ENCODE measurements at regions not wholly inside any gene's neighbourhood (a gene's known extent, or its start where the extent isn't known, plus 50 kb on each side); places are given as distances from the start of the nearest gene placed in this dataset.
"Not testable (repeated sequence)": the region's sequence is repeated elsewhere in the genome, so short reads cannot be mapped to it uniquely, and the experiment has no call there.

DNA sequence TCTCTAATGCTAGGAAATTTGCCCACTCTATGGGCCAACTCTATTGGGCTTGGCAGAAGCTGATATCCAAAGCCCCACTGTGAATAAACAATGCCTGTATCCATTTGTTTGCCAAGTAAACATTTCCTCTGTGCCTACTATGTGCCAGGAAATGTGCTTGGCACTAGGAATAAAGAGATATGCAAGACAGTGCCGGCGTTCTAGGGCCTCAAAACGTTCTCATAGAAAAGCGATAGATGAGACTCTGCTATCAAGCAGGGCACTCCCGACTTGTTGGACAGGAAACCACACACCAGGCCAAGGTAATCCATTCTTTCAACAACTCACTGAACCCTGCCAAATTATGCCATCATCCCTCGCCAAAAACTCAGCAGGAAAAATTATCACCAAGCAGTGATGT, 196.7 kb downstream of the IPMK start:
- in situ Hi-C loops (cut with HindIII; ENCODE audit: low sequenced_read_pairs), result no loop called here

GRCh38 chr10:58068809-58069208, 198.9 kb downstream of the IPMK start:
- in situ Hi-C loops (cut with HindIII; ENCODE audit: low sequenced_read_pairs), result no loop called here

- in situ Hi-C loops (cut with HindIII; ENCODE audit: low sequenced_read_pairs), result no loop called here
Observed at GRCh38 chr10:58066979-58067378, 200.7 kb downstream of the IPMK start.

GRCh38 chr10:58066126-58066525, 201.6 kb downstream of the IPMK start:
- in situ Hi-C loops (cut with HindIII; ENCODE audit: low sequenced_read_pairs), result no loop called here

- in situ Hi-C loops (cut with HindIII; ENCODE audit: low sequenced_read_pairs), result no loop called here
Observed at GRCh38 chr10:58065529-58065815, 202.2 kb downstream of the IPMK start.

GRCh38 chr10:58064714-58065528, 202.8 kb downstream of the IPMK start:
- in situ Hi-C loops (cut with HindIII; ENCODE audit: low sequenced_read_pairs), result no loop called here

DNA sequence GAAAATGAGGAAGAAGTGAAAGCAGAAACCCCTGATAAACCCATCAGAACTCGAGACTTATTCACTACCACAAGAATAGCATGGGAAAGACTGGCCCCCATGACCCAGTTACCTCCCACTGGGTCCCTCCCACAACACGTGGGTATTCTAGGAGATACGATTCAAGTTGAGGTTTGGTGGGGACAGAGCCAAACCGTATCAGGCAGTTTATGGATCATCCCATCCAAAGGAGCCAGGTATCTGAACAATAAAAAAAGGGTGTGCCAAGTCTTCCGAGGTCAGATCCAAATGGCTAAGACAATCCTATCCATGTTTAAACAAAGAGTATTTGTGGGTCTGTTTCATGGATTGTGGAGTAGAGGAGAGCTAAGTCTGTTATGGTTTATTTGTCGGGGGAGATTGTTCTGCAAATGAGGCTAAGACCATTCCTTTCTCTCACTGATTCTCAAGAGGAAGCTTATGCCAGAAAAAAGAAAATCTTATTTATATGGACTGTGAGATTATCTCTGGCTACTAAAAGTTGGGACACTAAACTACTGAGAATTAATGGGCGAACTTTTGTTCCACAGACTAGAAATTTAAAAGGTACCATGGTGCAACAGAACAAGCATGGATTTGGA, 203.7 kb downstream of the IPMK start:
- in situ Hi-C loops (cut with HindIII; ENCODE audit: low sequenced_read_pairs), result no loop called here

- in situ Hi-C loops (cut with HindIII; ENCODE audit: low sequenced_read_pairs), result not testable (repeated sequence)
Observed at GRCh38 chr10:58058683-58059082, 209.0 kb downstream of the IPMK start.

DNA sequence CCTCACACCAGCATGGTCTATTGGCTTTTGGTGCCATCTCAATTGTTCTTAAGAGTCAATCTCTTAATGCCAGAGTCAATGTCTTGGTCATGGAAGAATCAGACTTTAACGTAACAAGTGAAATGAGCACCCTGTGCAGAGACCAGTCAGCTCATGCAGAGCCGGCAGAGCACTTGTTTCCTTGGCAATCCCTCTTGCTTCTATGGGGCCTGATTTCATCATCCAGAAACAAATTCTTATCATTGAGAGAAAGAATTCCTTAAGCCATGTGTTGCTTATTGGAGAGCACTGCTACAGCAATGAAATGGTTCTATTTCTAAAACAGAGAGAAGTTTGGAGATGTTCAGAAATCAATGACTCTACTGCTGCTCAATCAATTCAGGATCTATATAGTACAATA, 212.8 kb downstream of the IPMK start:
- in situ Hi-C loops (cut with HindIII; ENCODE audit: low sequenced_read_pairs), result no loop called here

- in situ Hi-C loops (cut with HindIII; ENCODE audit: low sequenced_read_pairs), result no loop called here
Observed at GRCh38 chr10:58052772-58053171, 214.9 kb downstream of the IPMK start.

- in situ Hi-C loops (cut with HindIII; ENCODE audit: low sequenced_read_pairs), result no loop called here
Observed at GRCh38 chr10:58050575-58050974, 217.1 kb downstream of the IPMK start.

GRCh38 chr10:58048936-58049335, 218.8 kb downstream of the IPMK start:
- in situ Hi-C loops (cut with HindIII; ENCODE audit: low sequenced_read_pairs), result no loop called here

GRCh38 chr10:58044072-58044471, 223.6 kb downstream of the IPMK start:
- in situ Hi-C loops (cut with HindIII; ENCODE audit: low sequenced_read_pairs), result no loop called here

GRCh38 chr10:58041901-58042300, 225.8 kb downstream of the IPMK start:
- in situ Hi-C loops (cut with HindIII; ENCODE audit: low sequenced_read_pairs), result no loop called here

DNA sequence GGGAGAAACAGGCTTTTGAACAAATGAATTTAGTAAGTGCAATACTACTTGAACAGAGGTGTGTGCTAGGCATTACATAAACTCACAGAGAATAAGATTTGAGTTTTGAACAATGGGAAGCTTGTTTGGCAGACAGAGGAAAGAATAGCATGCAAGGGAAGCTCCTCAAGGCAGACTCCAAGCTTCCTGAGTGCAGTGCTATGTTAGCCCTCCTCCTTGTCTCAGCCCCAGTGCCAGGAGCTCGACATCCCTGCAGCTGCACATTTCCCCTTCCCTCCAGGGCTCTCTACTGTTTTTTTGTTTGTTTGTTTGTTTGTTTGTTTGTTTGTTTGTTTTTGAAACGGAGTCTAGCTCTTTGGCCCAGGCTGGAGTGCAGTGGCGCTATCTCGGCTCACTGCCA, 237.5 kb downstream of the IPMK start:
- in situ Hi-C loops (cut with HindIII; ENCODE audit: low sequenced_read_pairs), result no loop called here

GRCh38 chr10:58028597-58029366, 238.9 kb downstream of the IPMK start:
- in situ Hi-C loops (cut with HindIII; ENCODE audit: low sequenced_read_pairs), result no loop called here

DNA sequence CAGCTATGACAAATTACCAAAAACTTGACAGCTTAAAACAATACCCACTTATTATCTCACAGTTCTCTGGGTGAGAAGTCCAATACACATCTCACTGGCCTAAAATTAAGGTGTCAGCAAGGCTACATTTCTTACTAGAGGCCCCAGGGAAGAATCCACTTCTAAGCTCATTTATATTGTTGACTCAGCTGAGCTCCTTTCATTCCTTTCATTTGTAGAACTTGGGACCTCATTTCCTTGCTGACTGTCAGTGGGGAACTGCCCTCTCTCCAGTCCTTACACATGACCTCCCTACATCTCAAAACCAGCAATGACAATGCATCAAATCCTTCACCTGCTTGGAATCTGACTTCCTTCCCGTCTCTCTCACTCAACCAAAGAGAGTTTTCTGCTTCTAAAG, 240.3 kb downstream of the IPMK start:
- in situ Hi-C loops (cut with HindIII; ENCODE audit: low sequenced_read_pairs), result no loop called here

GRCh38 chr10:58026036-58026435, 241.7 kb downstream of the IPMK start:
- in situ Hi-C loops (cut with HindIII; ENCODE audit: low sequenced_read_pairs), result no loop called here

DNA sequence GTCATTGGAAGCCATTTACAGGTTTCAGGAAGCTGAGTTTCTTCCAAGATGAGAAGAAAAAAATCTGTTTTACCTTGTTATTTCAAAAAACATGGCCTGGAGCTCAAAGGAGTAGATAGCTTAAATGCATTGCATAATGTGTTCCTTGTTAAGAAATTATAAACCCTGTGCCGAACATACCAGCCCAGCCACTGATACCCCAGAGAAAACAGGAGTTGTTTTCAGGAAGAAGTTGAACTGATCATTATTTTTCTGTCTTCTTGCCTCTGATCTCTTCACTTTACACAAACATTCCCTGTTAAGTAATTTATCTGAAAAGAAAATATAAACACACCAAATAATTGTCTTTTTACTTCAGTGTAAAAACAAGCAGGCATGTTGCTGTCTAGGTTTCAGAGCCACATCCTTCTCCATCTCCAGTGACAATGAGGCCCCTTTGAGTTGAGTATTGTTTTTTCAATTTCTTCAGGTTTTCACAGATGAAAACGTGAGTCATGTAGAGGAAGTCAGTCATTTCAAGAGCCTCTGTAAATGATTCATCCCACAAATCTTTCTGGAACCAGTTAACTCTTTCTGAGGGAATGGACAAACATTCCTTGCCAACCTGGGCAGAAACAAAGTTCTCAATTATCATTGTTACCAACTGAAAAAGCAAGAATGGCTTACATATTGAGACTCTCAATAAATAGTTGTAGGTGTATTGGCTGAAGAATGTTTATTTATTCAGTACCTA, 244.2 kb downstream of the IPMK start:
- in situ Hi-C loops (cut with HindIII; ENCODE audit: low sequenced_read_pairs), result no loop called here

- in situ Hi-C loops (cut with HindIII; ENCODE audit: low sequenced_read_pairs), result no loop called here
Observed at GRCh38 chr10:58019863-58020537, 247.7 kb downstream of the IPMK start.
